K562 (cell line): ENCODE measurements at regions not wholly inside any gene's neighbourhood (a gene's known extent, or its start where the extent isn't known, plus 50 kb on each side); places are given as distances from the start of the nearest gene placed in this dataset.

ENCODE experiments used
- ATAC-seq: fragments of 200-7000 bp; cut with Tn5 transposase; 3 replicates; pipeline ENCODE4 v1.9.1; 2020; ENCODE audit warnings: moderate library complexity
- BruUV-seq: library from RNA; stranded (reverse); fragments of 400-500 nt; replicated peaks from 2 replicates; lab custom pipeline; 2021; lab: Mats Ljungman, UMichigan
- CTCF ChIA-PET: fragments of 300-600 bp; formaldehyde crosslinking; extraction: SDS; loops from one replicate; lab custom pipeline; 2021; ENCODE audit warnings: low intra/inter-chr PET ratio; lab: Yijun Ruan, JAX
- POLR2A ChIA-PET: fragments of 300-600, 350-650 bp; sonication (Branson Sonifier 250); formaldehyde crosslinking; extraction: SDS; loops from one replicate; lab custom pipeline; 2021; ENCODE audit warnings: antibody characterized with exemption, inconsistent platforms; lab: Yijun Ruan, JAX
- DNase-seq, 4 experiments: peaks; one replicate each; pipeline versions ENCODE4 v3.0.0 to v3.0.0-alpha.2; 2011 to 2018; ENCODE audit warnings: low spot score in 3 of 4, mixed read lengths in 3 of 4; ENCODE audit errors: extremely low read depth in 1 of 4
- FAIRE-seq: peaks from 2 replicates; lab custom pipeline; 2011; peaks lifted over from hg19 to GRCh38; lab: Jason Lieb, UNC
- H2AFZ ChIP-seq: 2 replicates; pipeline ENCODE4 v1.6.0; 2011; ENCODE audit warnings: low read depth, low read length, control low read depth, inconsistent platforms
- H3K27ac ChIP-seq: fragments of 200-600 bp; 3 replicates; pipeline ENCODE4 v1.8.0; 2011; ENCODE audit warnings: low read depth, mild to moderate bottlenecking, control low read depth, inconsistent platforms, low read length, moderate library complexity, mixed read lengths; ENCODE audit errors: extremely low read depth
- H3K27me3 ChIP-seq, 2 experiments: fragments of 300-600 bp in 1 of 2; 2 replicates in 1 of 2; 3 replicates in 1 of 2; pipeline versions ENCODE4 v1.6.0 to v1.8.0; 2011; ENCODE audit warnings: inconsistent platforms in 2 of 2, low read length in 2 of 2, mild to moderate bottlenecking in 1 of 2, mixed read lengths in 1 of 2, moderate library complexity in 1 of 2; ENCODE audit not compliant: control insufficient read depth in 2 of 2, insufficient read depth in 2 of 2
- H3K36me3 ChIP-seq: fragments of 300-600 bp; 3 replicates; pipeline ENCODE4 v1.8.0; 2011; ENCODE audit warnings: mild to moderate bottlenecking, low read length, inconsistent platforms; ENCODE audit not compliant: control insufficient read depth, insufficient read depth
- H3K4me1 ChIP-seq, 2 experiments: fragments of 200-600 bp in 1 of 2; replicated peaks in 1 of 2; 2 replicates in 1 of 2; 3 replicates in 1 of 2; pipeline versions ENCODE4 v1.5.1 to v1.8.0; 2011; ENCODE audit warnings: inconsistent platforms in 2 of 2, low read length in 2 of 2, mild to moderate bottlenecking in 1 of 2, mixed read lengths in 1 of 2, moderate library complexity in 1 of 2; ENCODE audit not compliant: control insufficient read depth in 2 of 2, insufficient read depth in 2 of 2
- H3K4me2 ChIP-seq: 2 replicates; pipeline ENCODE4 v1.6.1; 2011; ENCODE audit warnings: low read length, control low read depth, inconsistent platforms, mixed read lengths; ENCODE audit not compliant: insufficient read depth
- H3K4me3 ChIP-seq: fragments of 200-600 bp; sonication (generic), shearing (Covaris generic); 2 replicates; pipeline ENCODE4 v1.5.1; 2016; ENCODE audit warnings: control low read depth, inconsistent platforms
- H3K79me2 ChIP-seq: fragments of 200-600 bp; 3 replicates; pipeline ENCODE4 v1.8.0; 2011; ENCODE audit warnings: low read length, inconsistent platforms; ENCODE audit not compliant: control insufficient read depth, insufficient read depth
- H3K9ac ChIP-seq, 2 experiments: 2 replicates each; pipeline versions ENCODE4 v1.6.0 to v1.6.1; 2011; ENCODE audit warnings: low read depth in 2 of 2, low read length in 2 of 2, control low read depth in 1 of 2, inconsistent platforms in 1 of 2, mild to moderate bottlenecking in 1 of 2, mixed read lengths in 1 of 2; ENCODE audit not compliant: insufficient read depth in 1 of 2
- H3K9me1 ChIP-seq: one replicate; pipeline ENCODE4 v1.6.0; 2011; ENCODE audit warnings: inconsistent platforms, mild to moderate bottlenecking, low read length, moderate library complexity; ENCODE audit not compliant: control insufficient read depth, insufficient read depth
- H3K9me3 ChIP-seq: replicated peaks from 2 replicates; pipeline ENCODE4 v1.5.1; 2011; ENCODE audit warnings: low read depth, low read length, inconsistent platforms; ENCODE audit not compliant: control insufficient read depth, insufficient read depth
- H4K20me1 ChIP-seq: replicated peaks from 2 replicates; pipeline ENCODE4 v1.6.1; 2011; ENCODE audit warnings: low read length, inconsistent platforms, mixed read lengths; ENCODE audit not compliant: control insufficient read depth, insufficient read depth
- CC2D1A ChIP-seq: fragments of 450-650 bp; IDR thresholded peaks from 2 replicates; pipeline ENCODE4 v1.6.1; 2017; ENCODE audit warnings: mild to moderate bottlenecking
- EZH2 ChIP-seq: IDR thresholded peaks from 2 replicates; pipeline ENCODE4 v1.6.1; 2012; ENCODE audit warnings: low read depth, mild to moderate bottlenecking, inconsistent platforms, low read length, borderline replicate concordance
- FOSL1 ChIP-seq: fragments of 200-800 bp; sonication (Bioruptor generic); conservative IDR thresholded peaks from 2 replicates; pipeline ENCODE4 v1.6.1; 2016; ENCODE audit warnings: missing genetic modification characterization, missing compliant biosample characterization
- GATAD2A ChIP-seq: fragments of 450-650 bp; IDR thresholded peaks from 2 replicates; pipeline ENCODE4 v1.6.1; 2017
- HDAC2 ChIP-seq: fragments of 450-650 bp; IDR thresholded peaks from 2 replicates; pipeline ENCODE4 v1.6.1; 2016; ENCODE audit warnings: mild to moderate bottlenecking
- HNRNPH1 ChIP-seq: fragments of 200-400 bp; formaldehyde crosslinking; optimal IDR thresholded peaks from 2 replicates; pipeline ENCODE3; 2017; ENCODE audit warnings: low read depth, mild to moderate bottlenecking, low read length, moderate library complexity
- IRF2 ChIP-seq: sonication (generic); formaldehyde crosslinking; IDR thresholded peaks from 2 replicates; pipeline ENCODE4 v1.8.1; 2022; ENCODE audit warnings: mild to moderate bottlenecking, missing genetic modification reagents
- MTF1 ChIP-seq: fragments of 250-450 bp; sonication (Bioruptor Pico); IDR thresholded peaks from 2 replicates; pipeline ENCODE4 v1.9.0; 2021; ENCODE audit warnings: moderate library complexity, mild to moderate bottlenecking, inconsistent platforms, borderline replicate concordance
- PTBP1 ChIP-seq: fragments of 200-400 bp; formaldehyde crosslinking; IDR thresholded peaks from 2 replicates; pipeline ENCODE4 v1.6.1; 2017; ENCODE audit warnings: low read depth, low read length
- PTTG1 ChIP-seq: fragments of 450-650 bp; IDR thresholded peaks from 2 replicates; pipeline ENCODE4 v1.6.1; 2016; ENCODE audit warnings: low read depth, mild to moderate bottlenecking, missing genetic modification characterization, missing compliant biosample characterization
- RBM14 ChIP-seq: fragments of 200-400 bp; formaldehyde crosslinking; IDR thresholded peaks from 2 replicates; pipeline ENCODE4 v1.6.1; 2018; ENCODE audit warnings: low read depth, mild to moderate bottlenecking, low read length, moderate library complexity, borderline replicate concordance; ENCODE audit not compliant: insufficient read depth
- TBL1XR1 ChIP-seq, 2 experiments: IDR thresholded peaks; 2 replicates each; pipeline ENCODE4 v1.6.1; 2012; ENCODE audit warnings: improper control_type of control experiment in 2 of 2, low read length in 2 of 2, mild to moderate bottlenecking in 1 of 2
- TRIM28 ChIP-seq: fragments of 450-650 bp; IDR thresholded peaks from 2 replicates; pipeline ENCODE4 v1.6.1; 2017
- ZFPM2 ChIP-seq: fragments of 250-450 bp; sonication (Bioruptor Pico); IDR thresholded peaks from 2 replicates; pipeline ENCODE4 v1.5.1; 2022; ENCODE audit warnings: mild to moderate bottlenecking
- WGBS: fragments of 100-300 bp; shearing (Covaris generic); methylation state at CpG from one replicate; pipeline ENCODE4 v1.1.6; 2016; ENCODE audit warnings: low coverage, mixed read lengths; ENCODE audit not compliant: insufficient coverage; ENCODE audit errors: missing lambda C conversion rate; 5-methylcytosine and 5-hydroxymethylcytosine counted together
- in situ Hi-C: fragments of 300-500 bp; cut with MboI; formaldehyde crosslinking; loops from 4 replicates; pipeline ENCODE4 v1.15.0; 2018; ENCODE audit warnings: inconsistent platforms, mixed read lengths
- intact Hi-C: fragments of 100-400 bp; cut with micrococcal nuclease; formaldehyde crosslinking; loops from 2 replicates; pipeline ENCODE4 v1.14.2; 2022
- TF ChIP-seq, protein P1 (sequence below): fragments of 450-650 bp; formaldehyde crosslinking; IDR thresholded peaks from 2 replicates; pipeline ENCODE4 v1.4.0; 2020; ENCODE audit warnings: mild to moderate bottlenecking, moderate library complexity

DNA sequence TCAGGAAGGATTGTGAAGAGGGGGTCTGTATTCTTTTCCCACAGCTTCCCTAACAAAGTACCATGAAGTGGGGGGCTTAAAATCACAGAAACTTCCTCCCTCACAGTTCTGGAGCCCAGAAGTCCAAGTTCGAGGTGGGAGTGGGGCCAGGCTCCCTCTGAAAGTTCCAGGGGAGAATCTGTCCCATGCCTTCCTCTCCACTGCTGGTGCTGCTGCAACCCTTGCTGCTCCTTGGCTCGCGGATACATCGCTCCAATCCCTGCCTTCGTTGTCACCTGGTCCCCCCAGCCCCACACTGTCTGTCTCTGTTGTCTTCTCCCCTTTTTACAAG is 134.1 kb downstream of the DDX1 start:
- DNase-seq: no peak
- H3K9me1 ChIP-seq: no peaks in the 10 kb centered on the region
- CTCF ChIA-PET: no interaction called here
- no peak overlapping the region for H3K4me3 ChIP-seq
- H3K36me3 ChIP-seq: no peaks in the 10 kb centered on the region
- H2AFZ ChIP-seq: no peak overlapping the region
- WGBS: 9% methylated on average over 5 of the region's 5 CpGs
- H3K79me2 ChIP-seq: no peaks in the 10 kb centered on the region
- H3K9ac ChIP-seq: no peak overlapping the region
- no peak for ATAC-seq
- in situ Hi-C loops: no loop called here
- POLR2A ChIA-PET: interaction anchor here (0.7 kb wide), 1 partner anchor 563 kb away, joined by 3 read pairs; no protein-coding TSS in a partner anchor
- peaks cover 4 to 6% of the 10 kb centered on the region in 2 experiments; a peak in 4 of 5 replicates for H3K4me1 ChIP-seq
- no peak overlapping the region for H3K4me2 ChIP-seq
- peaks cover 29 to 58% of the 10 kb centered on the region in 2 experiments for H3K27me3 ChIP-seq
- TF ChIP-seq MTF1 (CRISPR knock-in tag): no peak
- no peak overlapping the region for H3K27ac ChIP-seq
- BruUV-seq: no TSS peak
- H4K20me1 ChIP-seq: peaks cover 2% of the 10 kb centered on the region
- intact Hi-C loops: no loop called here
- no peaks in the 10 kb centered on the region for H3K9me3 ChIP-seq
- no peak for FAIRE-seq

- intact Hi-C loops (no loop called here), in situ Hi-C loops (no loop called here)
- Histone ChIP-seq H3K27ac (no peak overlapping the region), H3K27me3 (peaks cover 29 to 65% of the 10 kb centered on the region in 2 experiments), H2AFZ (no peak overlapping the region), H3K9ac (no peak overlapping the region), H3K9me3 (no peaks in the 10 kb centered on the region), H4K20me1 (peaks cover 7% of the 10 kb centered on the region), H3K9me1 (no peaks in the 10 kb centered on the region), H3K79me2 (no peaks in the 10 kb centered on the region), H3K4me3 (no peak overlapping the region), H3K36me3 (no peaks in the 10 kb centered on the region), H3K4me2 (no peak overlapping the region), H3K4me1 (peaks cover 4 to 7% of the 10 kb centered on the region in 2 experiments; a peak in 4 of 5 replicates)
- no peak for DNase-seq
- no TSS peak for BruUV-seq
- WGBS: under 1% methylated on average over 8 of the region's 8 CpGs
- POLR2A ChIA-PET: interaction anchor here (0.6 kb wide), 1 partner anchor 1486 kb away, joined by 3 read pairs; no protein-coding TSS in a partner anchor
- CTCF ChIA-PET: no interaction called here
- TF ChIP-seq PTTG1 (tag): no peak
- TF ChIP-seq, protein P1, sequence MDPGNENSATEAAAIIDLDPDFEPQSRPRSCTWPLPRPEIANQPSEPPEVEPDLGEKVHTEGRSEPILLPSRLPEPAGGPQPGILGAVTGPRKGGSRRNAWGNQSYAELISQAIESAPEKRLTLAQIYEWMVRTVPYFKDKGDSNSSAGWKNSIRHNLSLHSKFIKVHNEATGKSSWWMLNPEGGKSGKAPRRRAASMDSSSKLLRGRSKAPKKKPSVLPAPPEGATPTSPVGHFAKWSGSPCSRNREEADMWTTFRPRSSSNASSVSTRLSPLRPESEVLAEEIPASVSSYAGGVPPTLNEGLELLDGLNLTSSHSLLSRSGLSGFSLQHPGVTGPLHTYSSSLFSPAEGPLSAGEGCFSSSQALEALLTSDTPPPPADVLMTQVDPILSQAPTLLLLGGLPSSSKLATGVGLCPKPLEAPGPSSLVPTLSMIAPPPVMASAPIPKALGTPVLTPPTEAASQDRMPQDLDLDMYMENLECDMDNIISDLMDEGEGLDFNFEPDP (CRISPR knock-in tag): no peak
- TF ChIP-seq IRF2 (CRISPR knock-in tag): no peak
- TF ChIP-seq CC2D1A: no peak
- TF ChIP-seq EZH2: no peak
- TF ChIP-seq HDAC2: no peak
- no peak for TF ChIP-seq PTBP1
- no peak for TF ChIP-seq MTF1 (CRISPR knock-in tag)
- TF ChIP-seq HNRNPH1: no peak
- TF ChIP-seq ZFPM2: no peak
- TF ChIP-seq RBM14: no peak
- no peak for TF ChIP-seq GATAD2A
- no peak for TF ChIP-seq TBL1XR1 (IDR thresholded peaks at IDR 0.05; ENCODE audit: low read length in 2 of 2)
- no peak for TF ChIP-seq FOSL1 (tag)
- TF ChIP-seq TRIM28: no peak
- FAIRE-seq: no peak
- ATAC-seq: no peak
Observed at GRCh38 chr2:15726321-15727057, 134.8 kb downstream of the DDX1 start.
